ENCODE measurements at regions not wholly inside any gene's neighbourhood (a gene's known extent, or its start where the extent isn't known, plus 50 kb on each side); places are given as distances from the start of the nearest gene placed in this dataset.

- DNase-seq, result peak; percentile 32 to 60 (median 38)
These were observed 56.3 kb upstream of the MDFIC start for GRCh38 chr7:114865564-114865963.

More at GRCh38 chr7:114865564-114865963, 56.3 kb upstream of the MDFIC start:
- Histone ChIP-seq H3K27me3 (ENCODE audit: control insufficient read depth in 3 of 3, insufficient read depth in 3 of 3, low read length in 2 of 3) (no peaks in the 10 kb centered on the region), H3K4me1 (ENCODE audit: control insufficient read depth in 5 of 5, insufficient read depth in 5 of 5, low read length in 5 of 5) (no peaks in the 10 kb centered on the region), H3K9ac (ENCODE audit: insufficient read depth in 1 of 2, low read length in 2 of 2) (no peak overlapping the region), H3K9me3 (ENCODE audit: control insufficient read depth in 4 of 4, insufficient read depth in 3 of 4, low read length in 3 of 4) (no peaks in the 10 kb centered on the region), H3K27ac (ENCODE audit: low read depth in 1 of 2, low read length in 1 of 2) (no peak overlapping the region), H3K4me3 (no peak overlapping the region), H3K36me3 (ENCODE audit: control insufficient read depth in 4 of 4, insufficient read depth in 4 of 4, low read length in 4 of 4) (no peaks in the 10 kb centered on the region)
- peak; percentile 81 for TF ChIP-seq CTCF (IDR thresholded peaks at IDR 0.05; ENCODE audit: control extremely low read depth, extremely low read depth)
- WGBS, 2 donors, result 80 to 85% methylated on average over 1 of the region's 1 CpG
- ATAC-seq (ENCODE audit: insufficient read depth, low FRiP score), result peak; percentile 79

Data from lung (tissue), 11 donors.